ENCODE measurements at regions not wholly inside any gene's neighbourhood (a gene's known extent, or its start where the extent isn't known, plus 50 kb on each side); places are given as distances from the start of the nearest gene placed in this dataset.

GRCh38 chr15:29919380-29919881, 97.2 kb upstream of the TJP1 start:
- no peak for TF ChIP-seq ZNF350 (tag by site-specific recombination; IDR thresholded peaks at IDR 0.05)
- TF ChIP-seq ZSCAN16 (tag by site-specific recombination; IDR thresholded peaks at IDR 0.05) = no peak
- no peak for TF ChIP-seq GLIS1 (tag by site-specific recombination; IDR thresholded peaks at IDR 0.05)
- no peak for TF ChIP-seq ZBTB44 (tag by site-specific recombination; IDR thresholded peaks at IDR 0.05)
- TF ChIP-seq ZNF416 (tag by site-specific recombination; IDR thresholded peaks at IDR 0.05) = no peak
- TF ChIP-seq ZNF239 (tag by site-specific recombination; IDR thresholded peaks at IDR 0.05) = no peak
- H3K9me3 ChIP-seq (ENCODE audit: control insufficient read depth, insufficient read depth, low read depth, low read length) = no peaks in the 10 kb centered on the region
- H3K27ac ChIP-seq (ENCODE audit: extremely low read depth, low read depth, low read length) = no peak overlapping the region
- ChIA-PET CTCF (no interaction called here), POLR2A (no interaction called here)
- no peaks in the 10 kb centered on the region for H3K36me3 ChIP-seq (ENCODE audit: control insufficient read depth in 2 of 2, insufficient read depth in 1 of 2, low read length in 2 of 2)
- peaks cover 8% of the 10 kb centered on the region for H3K4me1 ChIP-seq (ENCODE audit: control insufficient read depth, insufficient read depth, low read length)
- H3K4me3 ChIP-seq (ENCODE audit: low read depth, low read length) = no peak overlapping the region

- Histone ChIP-seq H3K4me1 (ENCODE audit: control insufficient read depth, insufficient read depth, low read length) (peaks cover 17% of the 10 kb centered on the region), H3K27ac (ENCODE audit: extremely low read depth, low read depth, low read length) (no peak overlapping the region), H3K36me3 (ENCODE audit: control insufficient read depth in 2 of 2, insufficient read depth in 1 of 2, low read length in 2 of 2) (no peaks in the 10 kb centered on the region), H3K4me3 (ENCODE audit: low read depth, low read length) (no peak overlapping the region), H3K9me3 (ENCODE audit: control insufficient read depth, insufficient read depth, low read depth, low read length) (no peaks in the 10 kb centered on the region)
- POLR2A ChIA-PET = no interaction called here
- TF ChIP-seq ZBTB1 (tag by site-specific recombination; IDR thresholded peaks at IDR 0.05) (no peak), ZNF26 (tag by site-specific recombination; IDR thresholded peaks at IDR 0.05) (no peak), HOXA7 (CRISPR knock-in tag; IDR thresholded peaks at IDR 0.05; ENCODE audit: borderline replicate concordance) (no peak), MZF1 (tag by site-specific recombination; IDR thresholded peaks at IDR 0.05; ENCODE audit: borderline replicate concordance) (no peak), MEIS1 (CRISPR knock-in tag; IDR thresholded peaks at IDR 0.05; ENCODE audit: borderline replicate concordance) (no peak), PRDM10 (tag by site-specific recombination; IDR thresholded peaks at IDR 0.05) (peak; percentile 80), ZNF19 (tag by site-specific recombination; IDR thresholded peaks at IDR 0.05; ENCODE audit: low read depth) (no peak), ZBTB7A (tag by site-specific recombination; IDR thresholded peaks at IDR 0.05; ENCODE audit: low read depth) (no peak), ZSCAN5A (tag by site-specific recombination; IDR thresholded peaks at IDR 0.05) (no peak)
- CTCF ChIA-PET = interaction anchor here (2.1 kb wide), 1 partner anchor 8 kb away, joined by 11 read pairs; no protein-coding TSS in a partner anchor
Measured at GRCh38 chr15:29917600-29918597, 95.6 kb upstream of the TJP1 start.

Measured in HEK293 (cell line).